AG09309 (cell line): ENCODE measurements at regions not wholly inside any gene's neighbourhood (a gene's known extent, or its start where the extent isn't known, plus 50 kb on each side); places are given as distances from the start of the nearest gene placed in this dataset.

ENCODE experiments used
- DNase-seq: peaks from one replicate; pipeline ENCODE4 v3.0.0-alpha.2; 2010; ENCODE audit warnings: low read depth
- H3K4me3 ChIP-seq: 2 replicates; pipeline ENCODE4 v1.5.1; 2011; ENCODE audit warnings: mild to moderate bottlenecking, low read depth, low read length, moderate library complexity; ENCODE audit not compliant: control insufficient read depth
- TF ChIP-seq, protein P1 (sequence below): IDR thresholded peaks from 2 replicates; pipeline ENCODE4 v1.5.1; 2011; ENCODE audit warnings: mild to moderate bottlenecking, low read depth, low read length, inconsistent platforms; ENCODE audit not compliant: insufficient read depth, control insufficient read depth; ENCODE audit errors: missing control alignments

DNA sequence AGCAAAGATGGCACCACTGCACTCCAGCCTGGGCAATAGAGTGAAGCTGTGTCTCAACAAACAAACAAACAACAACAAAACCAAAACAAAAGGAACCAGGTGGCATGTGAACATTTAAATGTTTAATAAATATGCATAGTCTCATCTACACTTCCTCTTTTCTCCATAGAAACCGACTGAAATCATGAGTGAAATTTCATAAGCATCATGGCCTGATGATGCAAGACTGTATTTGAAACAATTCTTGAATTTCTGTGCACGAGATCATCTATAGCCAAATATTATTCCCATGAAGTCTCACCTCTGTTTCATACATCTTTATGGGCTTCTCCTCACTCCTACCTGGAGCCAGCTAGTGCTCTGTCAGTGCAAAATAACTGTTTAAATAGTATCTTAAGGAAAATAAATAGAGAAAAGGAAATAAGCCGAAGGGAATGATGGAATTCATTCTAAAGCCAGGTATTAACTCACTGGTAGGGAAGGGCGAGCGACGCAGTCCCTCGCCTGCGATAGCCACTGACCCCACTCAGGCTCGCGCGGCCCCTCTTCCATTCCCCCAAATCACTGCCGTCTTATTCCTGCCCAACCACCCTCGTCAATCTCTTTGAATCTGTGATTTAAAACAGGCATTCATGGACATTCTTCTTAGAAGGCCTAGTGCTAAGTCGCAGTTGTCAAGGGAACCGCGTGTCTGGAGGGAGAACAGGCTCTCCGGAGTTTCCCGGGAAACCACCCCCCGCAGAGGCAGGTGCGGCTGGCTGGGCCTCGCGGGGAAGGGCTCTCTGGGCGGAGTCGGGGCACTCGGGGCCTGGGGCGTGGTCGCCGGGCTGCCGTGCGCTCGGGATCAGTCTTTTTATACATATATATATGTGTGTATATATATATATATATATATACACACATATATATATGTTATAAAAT, 52.4 kb upstream of the TRIM2 start:
- no peak for DNase-seq
- TF ChIP-seq, protein P1, sequence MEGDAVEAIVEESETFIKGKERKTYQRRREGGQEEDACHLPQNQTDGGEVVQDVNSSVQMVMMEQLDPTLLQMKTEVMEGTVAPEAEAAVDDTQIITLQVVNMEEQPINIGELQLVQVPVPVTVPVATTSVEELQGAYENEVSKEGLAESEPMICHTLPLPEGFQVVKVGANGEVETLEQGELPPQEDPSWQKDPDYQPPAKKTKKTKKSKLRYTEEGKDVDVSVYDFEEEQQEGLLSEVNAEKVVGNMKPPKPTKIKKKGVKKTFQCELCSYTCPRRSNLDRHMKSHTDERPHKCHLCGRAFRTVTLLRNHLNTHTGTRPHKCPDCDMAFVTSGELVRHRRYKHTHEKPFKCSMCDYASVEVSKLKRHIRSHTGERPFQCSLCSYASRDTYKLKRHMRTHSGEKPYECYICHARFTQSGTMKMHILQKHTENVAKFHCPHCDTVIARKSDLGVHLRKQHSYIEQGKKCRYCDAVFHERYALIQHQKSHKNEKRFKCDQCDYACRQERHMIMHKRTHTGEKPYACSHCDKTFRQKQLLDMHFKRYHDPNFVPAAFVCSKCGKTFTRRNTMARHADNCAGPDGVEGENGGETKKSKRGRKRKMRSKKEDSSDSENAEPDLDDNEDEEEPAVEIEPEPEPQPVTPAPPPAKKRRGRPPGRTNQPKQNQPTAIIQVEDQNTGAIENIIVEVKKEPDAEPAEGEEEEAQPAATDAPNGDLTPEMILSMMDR = no peak
- no peak overlapping the region for H3K4me3 ChIP-seq

GRCh38 chr4:153152501-153153338, 51.5 kb upstream of the TRIM2 start:
- TF ChIP-seq, protein P1 = no peak
- DNase-seq = no peak
- peak overlapping the region; percentile 67 for H3K4me3 ChIP-seq

DNA sequence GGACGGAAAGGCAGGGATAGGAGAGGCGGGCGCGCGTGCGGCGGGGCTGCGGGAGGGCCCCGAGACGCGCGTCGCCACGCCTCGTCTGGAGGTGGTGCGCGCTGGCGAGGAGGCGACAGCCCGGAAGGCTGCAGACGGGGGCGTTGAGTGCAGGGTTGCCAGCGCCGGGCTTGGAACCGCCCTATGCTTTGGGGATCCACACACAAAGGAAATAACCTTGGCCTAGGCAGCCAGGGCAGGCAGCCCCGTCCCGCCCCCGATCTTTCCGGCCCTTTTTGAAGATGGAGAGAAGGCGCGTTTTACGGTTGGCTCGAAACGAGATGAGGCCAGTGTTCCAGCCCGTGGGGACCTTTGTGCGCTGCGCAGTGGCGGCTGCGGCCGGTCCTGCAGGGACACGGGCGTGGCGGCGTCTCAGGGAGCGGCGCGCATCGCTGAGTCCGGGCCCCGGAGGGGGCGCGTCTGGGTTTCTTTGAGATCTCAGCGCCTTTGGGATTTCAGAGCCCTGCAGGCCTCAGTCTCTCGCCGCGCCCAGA, 50.8 kb upstream of the TRIM2 start:
- TF ChIP-seq, protein P1 = no peak
- peak overlapping the region; percentile 67 for H3K4me3 ChIP-seq
- DNase-seq = no peak

DNA sequence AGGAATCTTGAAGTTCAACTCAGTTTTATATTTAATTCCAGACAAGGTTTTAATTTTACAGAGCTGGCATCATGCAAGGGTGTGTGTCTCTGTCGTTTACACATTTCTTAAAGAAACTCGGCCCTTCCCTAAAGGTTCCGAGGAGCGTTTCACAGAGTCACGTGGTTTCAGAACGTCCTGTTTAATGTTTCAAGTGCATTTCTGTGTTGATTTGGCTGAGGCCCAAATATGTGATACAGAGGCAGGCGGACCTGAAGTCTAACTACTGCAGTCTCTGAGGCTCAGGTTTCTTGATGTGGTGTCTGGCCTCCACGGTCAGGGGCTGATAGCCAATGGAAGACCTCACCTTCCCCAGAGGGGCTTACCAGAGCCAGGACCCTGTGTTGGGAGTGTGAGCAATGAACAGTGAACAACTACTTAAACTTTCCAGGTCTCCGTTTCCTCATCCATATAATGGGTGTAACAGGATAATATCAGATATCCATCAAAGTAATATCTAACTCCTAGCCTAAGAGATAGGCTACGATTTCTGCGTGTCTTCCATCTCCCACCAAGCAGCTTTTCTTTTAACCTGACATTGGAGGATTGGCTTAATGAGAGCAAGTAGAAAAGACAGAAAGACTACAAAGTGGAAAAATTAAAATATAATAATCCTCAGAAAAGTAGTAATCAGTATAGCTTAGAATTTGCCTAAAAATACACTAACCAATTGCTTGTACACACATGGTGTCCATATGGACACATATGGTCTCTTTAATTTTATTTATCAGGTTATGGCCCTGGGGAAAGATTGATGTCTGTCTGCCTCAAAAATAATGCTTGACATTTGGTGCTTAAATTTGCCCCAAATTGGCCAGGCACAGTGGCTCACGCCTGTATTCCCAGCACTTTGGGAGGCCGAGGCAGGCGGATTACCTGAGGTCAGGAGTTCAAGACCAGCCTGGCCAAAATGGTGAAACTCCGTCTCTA, 50.0 kb upstream of the TRIM2 start:
- TF ChIP-seq, protein P1 = no peak
- DNase-seq = no peak
- H3K4me3 ChIP-seq = peak overlapping the region; percentile 67
